ENCODE measurements at regions not wholly inside any gene's neighbourhood (a gene's known extent, or its start where the extent isn't known, plus 50 kb on each side); places are given as distances from the start of the nearest gene placed in this dataset.

DNA sequence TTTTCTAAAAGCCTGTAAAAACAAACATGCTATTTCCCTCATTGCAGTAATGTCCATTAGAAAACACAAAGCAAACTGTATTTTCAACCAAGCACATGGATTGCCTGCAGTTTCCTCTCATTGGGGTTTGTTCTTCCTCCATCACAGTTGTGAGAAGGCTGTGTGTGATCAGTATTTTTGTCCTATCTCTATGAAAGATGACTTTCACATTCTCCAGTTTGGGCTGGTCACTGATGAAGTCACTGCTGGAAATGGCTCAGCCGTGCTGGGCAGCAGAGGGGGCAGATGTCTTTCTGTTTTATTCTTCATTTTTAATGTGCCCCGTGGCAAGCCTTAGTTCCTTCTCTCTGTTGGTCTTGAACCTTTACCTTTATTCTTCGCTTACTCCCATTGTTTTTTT, 288.9 kb upstream of the MPDZ start:
- H3K27ac Mint-ChIP-seq, result no peak overlapping the region
- no peaks in the 10 kb centered on the region for H3K36me3 Mint-ChIP-seq
- Histone ChIP-seq H3K9me3 (ENCODE audit: control insufficient read depth, insufficient read depth, low read length) (no peaks in the 10 kb centered on the region), H3K4me1 (ENCODE audit: control insufficient read depth, insufficient read depth, low read length) (no peaks in the 10 kb centered on the region), H3K36me3 (ENCODE audit: control insufficient read depth, insufficient read depth, low read length) (no peaks in the 10 kb centered on the region), H3K27me3 (ENCODE audit: control insufficient read depth, insufficient read depth, low read length) (no peaks in the 10 kb centered on the region), H3K27ac (ENCODE audit: low read length) (no peak overlapping the region), H3K4me3 (ENCODE audit: low read length) (no peak overlapping the region)
- DNase-seq, result no peak
- TF ChIP-seq, protein P1, sequence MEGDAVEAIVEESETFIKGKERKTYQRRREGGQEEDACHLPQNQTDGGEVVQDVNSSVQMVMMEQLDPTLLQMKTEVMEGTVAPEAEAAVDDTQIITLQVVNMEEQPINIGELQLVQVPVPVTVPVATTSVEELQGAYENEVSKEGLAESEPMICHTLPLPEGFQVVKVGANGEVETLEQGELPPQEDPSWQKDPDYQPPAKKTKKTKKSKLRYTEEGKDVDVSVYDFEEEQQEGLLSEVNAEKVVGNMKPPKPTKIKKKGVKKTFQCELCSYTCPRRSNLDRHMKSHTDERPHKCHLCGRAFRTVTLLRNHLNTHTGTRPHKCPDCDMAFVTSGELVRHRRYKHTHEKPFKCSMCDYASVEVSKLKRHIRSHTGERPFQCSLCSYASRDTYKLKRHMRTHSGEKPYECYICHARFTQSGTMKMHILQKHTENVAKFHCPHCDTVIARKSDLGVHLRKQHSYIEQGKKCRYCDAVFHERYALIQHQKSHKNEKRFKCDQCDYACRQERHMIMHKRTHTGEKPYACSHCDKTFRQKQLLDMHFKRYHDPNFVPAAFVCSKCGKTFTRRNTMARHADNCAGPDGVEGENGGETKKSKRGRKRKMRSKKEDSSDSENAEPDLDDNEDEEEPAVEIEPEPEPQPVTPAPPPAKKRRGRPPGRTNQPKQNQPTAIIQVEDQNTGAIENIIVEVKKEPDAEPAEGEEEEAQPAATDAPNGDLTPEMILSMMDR (IDR thresholded peaks at IDR 0.05), result no peak
- no peaks in the 10 kb centered on the region for H3K4me1 Mint-ChIP-seq
- ATAC-seq, result no peak
- H3K27me3 Mint-ChIP-seq (ENCODE audit: low read depth in 2 of 2), result no peaks in the 10 kb centered on the region
- WGBS (ENCODE audit: insufficient coverage), result 7% methylated on average over 3 of the region's 3 CpGs
- H3K9me3 Mint-ChIP-seq, result peaks cover 3 to 7% of the 10 kb centered on the region in 2 donors
- intact Hi-C loops (cut with micrococcal nuclease), result no loop called here
- H3K4me3 Mint-ChIP-seq, result no peak overlapping the region

DNA sequence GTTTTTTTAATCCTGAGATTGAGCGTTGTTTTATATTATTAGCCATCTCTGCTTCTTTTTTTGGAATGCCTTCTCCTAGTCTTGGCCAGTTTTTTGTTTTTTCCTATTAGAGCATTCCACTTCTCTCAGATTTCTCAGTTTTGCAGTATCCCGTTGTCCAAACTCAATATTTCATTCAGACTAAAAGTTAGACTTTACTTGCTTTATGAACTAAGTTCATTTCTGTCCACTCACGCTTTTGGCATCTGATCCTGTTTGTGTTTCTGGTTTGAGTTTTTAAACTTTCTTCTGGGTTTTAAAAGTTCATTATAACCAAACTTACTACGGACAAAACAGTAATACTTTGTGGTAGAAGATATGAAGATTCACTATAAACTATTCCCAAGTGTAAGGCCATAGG, 288.3 kb upstream of the MPDZ start:
- Mint-ChIP-seq H3K9me3 (peaks cover 4 to 7% of the 10 kb centered on the region in 2 donors), H3K4me3 (no peak overlapping the region), H3K27me3 (ENCODE audit: low read depth in 2 of 2) (no peaks in the 10 kb centered on the region), H3K27ac (no peak overlapping the region), H3K36me3 (no peaks in the 10 kb centered on the region), H3K4me1 (no peaks in the 10 kb centered on the region)
- Histone ChIP-seq H3K36me3 (ENCODE audit: control insufficient read depth, insufficient read depth, low read length) (no peaks in the 10 kb centered on the region), H3K27me3 (ENCODE audit: control insufficient read depth, insufficient read depth, low read length) (no peaks in the 10 kb centered on the region), H3K4me3 (ENCODE audit: low read length) (no peak overlapping the region), H3K9me3 (ENCODE audit: control insufficient read depth, insufficient read depth, low read length) (no peaks in the 10 kb centered on the region), H3K27ac (ENCODE audit: low read length) (no peak overlapping the region), H3K4me1 (ENCODE audit: control insufficient read depth, insufficient read depth, low read length) (no peaks in the 10 kb centered on the region)
- TF ChIP-seq, protein P1 (IDR thresholded peaks at IDR 0.05), result no peak
- no peak for DNase-seq
- no peak for ATAC-seq
- WGBS (ENCODE audit: insufficient coverage), result 88% methylated on average over 2 of the region's 4 CpGs
- intact Hi-C loops (cut with micrococcal nuclease), result no loop called here

DNA sequence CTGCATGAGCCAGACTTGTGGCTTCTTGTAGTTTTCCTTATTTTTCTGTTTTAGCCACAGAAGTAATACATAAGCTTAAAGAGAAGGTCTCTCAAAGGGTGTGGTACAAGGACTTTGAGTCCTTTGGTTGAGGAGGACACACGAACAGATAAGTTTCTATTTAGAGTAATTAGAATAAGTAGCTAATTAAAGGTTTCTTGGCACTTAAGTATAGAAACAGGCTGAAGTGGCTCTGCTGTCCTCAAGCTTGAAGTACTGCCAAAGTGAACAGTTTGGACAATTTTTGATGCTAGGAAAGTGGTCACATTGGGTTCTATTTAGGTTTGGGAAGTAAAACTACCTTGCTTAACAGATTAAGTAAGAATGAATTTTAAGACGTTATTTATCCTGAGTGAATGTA, 278.3 kb upstream of the MPDZ start:
- H3K27ac Mint-ChIP-seq, result no peak overlapping the region
- intact Hi-C loops (cut with micrococcal nuclease), result no loop called here
- Histone ChIP-seq H3K4me3 (ENCODE audit: low read length) (no peak overlapping the region), H3K9me3 (ENCODE audit: control insufficient read depth, insufficient read depth, low read length) (no peaks in the 10 kb centered on the region), H3K27ac (ENCODE audit: low read length) (no peak overlapping the region), H3K4me1 (ENCODE audit: control insufficient read depth, insufficient read depth, low read length) (no peaks in the 10 kb centered on the region), H3K27me3 (ENCODE audit: control insufficient read depth, insufficient read depth, low read length) (no peaks in the 10 kb centered on the region), H3K36me3 (ENCODE audit: control insufficient read depth, insufficient read depth, low read length) (no peaks in the 10 kb centered on the region)
- no peaks in the 10 kb centered on the region for H3K4me1 Mint-ChIP-seq
- ATAC-seq, result no peak
- no peaks in the 10 kb centered on the region for H3K36me3 Mint-ChIP-seq
- H3K9me3 Mint-ChIP-seq, result peaks cover 1 to 4% of the 10 kb centered on the region in 2 donors
- H3K4me3 Mint-ChIP-seq, result no peak overlapping the region
- TF ChIP-seq, protein P1 (IDR thresholded peaks at IDR 0.05), result no peak
- H3K27me3 Mint-ChIP-seq (ENCODE audit: low read depth in 2 of 2), result no peaks in the 10 kb centered on the region
- DNase-seq, result no peak
- 0% methylated on average over 1 of the region's 2 CpGs for WGBS (ENCODE audit: insufficient coverage)

DNA sequence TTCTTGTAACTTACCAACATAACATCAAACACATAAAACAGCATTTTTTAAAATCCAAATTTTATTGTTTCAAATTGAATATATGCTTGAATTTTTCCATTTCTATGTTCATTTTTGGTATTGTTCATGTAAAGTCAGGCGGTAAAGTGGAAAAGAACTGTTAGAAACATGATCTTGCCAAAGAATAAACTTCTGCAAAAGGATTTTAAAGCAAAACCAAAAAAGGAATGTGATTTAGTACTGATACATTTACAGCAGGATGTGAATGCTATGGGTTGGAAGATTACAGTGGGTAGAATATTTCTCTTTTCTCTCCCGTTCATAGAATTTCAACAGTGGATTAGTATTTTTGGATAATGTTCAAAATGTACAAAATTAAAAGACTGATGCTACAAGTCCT, 277.2 kb upstream of the MPDZ start:
- no peaks in the 10 kb centered on the region for H3K4me1 Mint-ChIP-seq
- H3K36me3 Mint-ChIP-seq, result no peaks in the 10 kb centered on the region
- no peak for ATAC-seq
- H3K27me3 Mint-ChIP-seq (ENCODE audit: low read depth in 2 of 2), result no peaks in the 10 kb centered on the region
- DNase-seq, result no peak
- 100% methylated on average over 1 of the region's 2 CpGs for WGBS (ENCODE audit: insufficient coverage)
- no peaks in the 10 kb centered on the region for H3K4me1 ChIP-seq (ENCODE audit: control insufficient read depth, insufficient read depth, low read length)
- peaks cover 0 to 5% of the 10 kb centered on the region in 2 donors for H3K9me3 Mint-ChIP-seq
- H3K4me3 Mint-ChIP-seq, result no peak overlapping the region
- H3K27ac Mint-ChIP-seq, result no peak overlapping the region
- no peak overlapping the region for H3K4me3 ChIP-seq (ENCODE audit: low read length)
- no peaks in the 10 kb centered on the region for H3K9me3 ChIP-seq (ENCODE audit: control insufficient read depth, insufficient read depth, low read length)
- TF ChIP-seq, protein P1 (IDR thresholded peaks at IDR 0.05), result no peak
- no peaks in the 10 kb centered on the region for H3K36me3 ChIP-seq (ENCODE audit: control insufficient read depth, insufficient read depth, low read length)
- H3K27ac ChIP-seq (ENCODE audit: low read length), result no peak overlapping the region
- H3K27me3 ChIP-seq (ENCODE audit: control insufficient read depth, insufficient read depth, low read length), result no peaks in the 10 kb centered on the region
- intact Hi-C loops (cut with micrococcal nuclease), result no loop called here

All from natural killer cell (primary cell).